ENCODE measurements at regions not wholly inside any gene's neighbourhood (a gene's known extent, or its start where the extent isn't known, plus 50 kb on each side); places are given as distances from the start of the nearest gene placed in this dataset.

- DNase-seq (no peak), ATAC-seq (no peak)
These were observed 163.7 kb downstream of the GXYLT1 start for GRCh38 chr12:41981013-41981412.

GRCh38 chr12:41980390-41980789 lies 164.3 kb downstream of the GXYLT1 start:
- DNase-seq (no peak), ATAC-seq (no peak)

- no peak for ATAC-seq
- no peak for DNase-seq
These were observed 165.1 kb downstream of the GXYLT1 start for GRCh38 chr12:41979574-41979973.

- ATAC-seq (no peak), DNase-seq (no peak)
These were observed 172.1 kb downstream of the GXYLT1 start for GRCh38 chr12:41972598-41972997.

- no peak for DNase-seq
- no peak for ATAC-seq
These were observed 172.5 kb downstream of the GXYLT1 start for GRCh38 chr12:41972196-41972595.

- ATAC-seq = no peak
- DNase-seq = no peak
These were observed 173.9 kb downstream of the GXYLT1 start for GRCh38 chr12:41970744-41971143.

GRCh38 chr12:41968599-41968998 lies 176.1 kb downstream of the GXYLT1 start:
- DNase-seq (no peak), ATAC-seq (no peak)

GRCh38 chr12:41967668-41968500 lies 176.8 kb downstream of the GXYLT1 start:
- no peak for ATAC-seq

GRCh38 chr12:41966916-41967315 lies 177.8 kb downstream of the GXYLT1 start:
- DNase-seq (no peak), ATAC-seq (no peak)

More at GRCh38 chr12:41967668-41968500, 176.8 kb downstream of the GXYLT1 start:
- DNase-seq = no peak

GRCh38 chr12:41966001-41966400 lies 178.7 kb downstream of the GXYLT1 start:
- DNase-seq = no peak

GRCh38 chr12:41963398-41963797 lies 181.3 kb downstream of the GXYLT1 start:
- ATAC-seq (no peak), DNase-seq (no peak)

More at GRCh38 chr12:41966001-41966400, 178.7 kb downstream of the GXYLT1 start:
- ATAC-seq = no peak

GRCh38 chr12:41962171-41962572 lies 182.5 kb downstream of the GXYLT1 start:
- ATAC-seq (no peak), DNase-seq (no peak)

GRCh38 chr12:41959271-41959670 lies 185.4 kb downstream of the GXYLT1 start:
- ATAC-seq = no peak

GRCh38 chr12:41956353-41956752 lies 188.3 kb downstream of the GXYLT1 start:
- no peak for ATAC-seq
- DNase-seq = no peak

More at GRCh38 chr12:41959271-41959670, 185.4 kb downstream of the GXYLT1 start:
- no peak for DNase-seq

GRCh38 chr12:41950455-41950854 lies 194.2 kb downstream of the GXYLT1 start:
- DNase-seq (no peak), ATAC-seq (no peak)

- ATAC-seq = no peak
These were observed 198.6 kb downstream of the GXYLT1 start for GRCh38 chr12:41946106-41946505.

GRCh38 chr12:41944216-41944615 lies 200.5 kb downstream of the GXYLT1 start:
- DNase-seq (no peak), ATAC-seq (no peak)

More at GRCh38 chr12:41946106-41946505, 198.6 kb downstream of the GXYLT1 start:
- DNase-seq = no peak

- ATAC-seq = no peak
- no peak for DNase-seq
These were observed 201.0 kb downstream of the GXYLT1 start for GRCh38 chr12:41943671-41944070.

GRCh38 chr12:41942354-41942753 lies 202.3 kb downstream of the GXYLT1 start:
- no peak for DNase-seq
- ATAC-seq = no peak

GRCh38 chr12:41941079-41941478 lies 203.6 kb downstream of the GXYLT1 start:
- no peak for DNase-seq
- ATAC-seq = no peak

- no peak for DNase-seq
- no peak for ATAC-seq
These were observed 204.1 kb downstream of the GXYLT1 start for GRCh38 chr12:41940571-41940970.

- no peak for ATAC-seq
- no peak for DNase-seq
These were observed 208.3 kb downstream of the GXYLT1 start for GRCh38 chr12:41936333-41936732.

GRCh38 chr12:41935911-41936310 lies 208.8 kb downstream of the GXYLT1 start:
- ATAC-seq = no peak
- no peak for DNase-seq

- ATAC-seq (peak; percentile 73), DNase-seq (peak; percentile 24)
These were observed 212.1 kb downstream of the GXYLT1 start for GRCh38 chr12:41932470-41932991.
